ENCODE measurements at regions not wholly inside any gene's neighbourhood (a gene's known extent, or its start where the extent isn't known, plus 50 kb on each side); places are given as distances from the start of the nearest gene placed in this dataset.

- TF ChIP-seq, protein P1, sequence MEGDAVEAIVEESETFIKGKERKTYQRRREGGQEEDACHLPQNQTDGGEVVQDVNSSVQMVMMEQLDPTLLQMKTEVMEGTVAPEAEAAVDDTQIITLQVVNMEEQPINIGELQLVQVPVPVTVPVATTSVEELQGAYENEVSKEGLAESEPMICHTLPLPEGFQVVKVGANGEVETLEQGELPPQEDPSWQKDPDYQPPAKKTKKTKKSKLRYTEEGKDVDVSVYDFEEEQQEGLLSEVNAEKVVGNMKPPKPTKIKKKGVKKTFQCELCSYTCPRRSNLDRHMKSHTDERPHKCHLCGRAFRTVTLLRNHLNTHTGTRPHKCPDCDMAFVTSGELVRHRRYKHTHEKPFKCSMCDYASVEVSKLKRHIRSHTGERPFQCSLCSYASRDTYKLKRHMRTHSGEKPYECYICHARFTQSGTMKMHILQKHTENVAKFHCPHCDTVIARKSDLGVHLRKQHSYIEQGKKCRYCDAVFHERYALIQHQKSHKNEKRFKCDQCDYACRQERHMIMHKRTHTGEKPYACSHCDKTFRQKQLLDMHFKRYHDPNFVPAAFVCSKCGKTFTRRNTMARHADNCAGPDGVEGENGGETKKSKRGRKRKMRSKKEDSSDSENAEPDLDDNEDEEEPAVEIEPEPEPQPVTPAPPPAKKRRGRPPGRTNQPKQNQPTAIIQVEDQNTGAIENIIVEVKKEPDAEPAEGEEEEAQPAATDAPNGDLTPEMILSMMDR (IDR thresholded peaks at IDR 0.05) = no peak
- TF ChIP-seq ZFX (IDR thresholded peaks at IDR 0.05; ENCODE audit: borderline replicate concordance) = no peak
These were observed 675.3 kb upstream of the SGCG start for GRCh38 chr13:22505489-22505888.

All from 22Rv1 (cell line).